Mammary epithelial cell (primary cell): ENCODE measurements at regions not wholly inside any gene's neighbourhood (a gene's known extent, or its start where the extent isn't known, plus 50 kb on each side); places are given as distances from the start of the nearest gene placed in this dataset.

Experiments used
- EZH2 ChIP-seq: IDR thresholded peaks from 2 replicates; pipeline ENCODE4 v1.6.1; 2012; ENCODE audit warnings: low read length, inconsistent platforms, borderline replicate concordance
- TF ChIP-seq, protein P1 (sequence below), 2 donors: IDR thresholded peaks in 1 of 2; conservative IDR thresholded peaks in 1 of 2; 2 replicates each; pipeline ENCODE4 v1.5.1; 2011 to 2012; ENCODE audit warnings: inconsistent platforms in 2 of 2, low read length in 2 of 2, mild to moderate bottlenecking in 2 of 2, control low read depth in 1 of 2, low read depth in 1 of 2; ENCODE audit not compliant: insufficient read depth in 1 of 2; ENCODE audit errors: extremely low read depth in 1 of 2

GRCh38 chr10:113360870-113361269, 192.0 kb upstream of the HABP2 start:
- no peak for TF ChIP-seq EZH2
- TF ChIP-seq, protein P1, sequence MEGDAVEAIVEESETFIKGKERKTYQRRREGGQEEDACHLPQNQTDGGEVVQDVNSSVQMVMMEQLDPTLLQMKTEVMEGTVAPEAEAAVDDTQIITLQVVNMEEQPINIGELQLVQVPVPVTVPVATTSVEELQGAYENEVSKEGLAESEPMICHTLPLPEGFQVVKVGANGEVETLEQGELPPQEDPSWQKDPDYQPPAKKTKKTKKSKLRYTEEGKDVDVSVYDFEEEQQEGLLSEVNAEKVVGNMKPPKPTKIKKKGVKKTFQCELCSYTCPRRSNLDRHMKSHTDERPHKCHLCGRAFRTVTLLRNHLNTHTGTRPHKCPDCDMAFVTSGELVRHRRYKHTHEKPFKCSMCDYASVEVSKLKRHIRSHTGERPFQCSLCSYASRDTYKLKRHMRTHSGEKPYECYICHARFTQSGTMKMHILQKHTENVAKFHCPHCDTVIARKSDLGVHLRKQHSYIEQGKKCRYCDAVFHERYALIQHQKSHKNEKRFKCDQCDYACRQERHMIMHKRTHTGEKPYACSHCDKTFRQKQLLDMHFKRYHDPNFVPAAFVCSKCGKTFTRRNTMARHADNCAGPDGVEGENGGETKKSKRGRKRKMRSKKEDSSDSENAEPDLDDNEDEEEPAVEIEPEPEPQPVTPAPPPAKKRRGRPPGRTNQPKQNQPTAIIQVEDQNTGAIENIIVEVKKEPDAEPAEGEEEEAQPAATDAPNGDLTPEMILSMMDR (conservative IDR thresholded peaks at IDR 0.05 in 1 of 2, IDR thresholded peaks at IDR 0.05 in 1 of 2; ENCODE audit: extremely low read depth in 1 of 2, insufficient read depth in 1 of 2, low read depth in 1 of 2, low read length in 2 of 2): no peak
